Ishikawa (cell line): ENCODE measurements at regions not wholly inside any gene's neighbourhood (a gene's known extent, or its start where the extent isn't known, plus 50 kb on each side); places are given as distances from the start of the nearest gene placed in this dataset.

Source experiments
- CEBPB ChIP-seq: IDR thresholded peaks from 2 replicates; pipeline ENCODE4 v1.6.1; 2012
- CREB1 ChIP-seq: IDR thresholded peaks from 2 replicates; pipeline ENCODE4 v1.6.1; 2012; ENCODE audit warnings: low read depth
- EGR1 ChIP-seq: IDR thresholded peaks from 2 replicates; pipeline ENCODE4 v1.6.1; 2012
- EP300 ChIP-seq: IDR thresholded peaks from 2 replicates; pipeline ENCODE4 v1.6.1; 2012; ENCODE audit warnings: borderline replicate concordance
- FOXM1 ChIP-seq: IDR thresholded peaks from 2 replicates; pipeline ENCODE4 v1.6.1; 2012; ENCODE audit warnings: low read depth, borderline replicate concordance
- NFIC ChIP-seq: IDR thresholded peaks from 2 replicates; pipeline ENCODE4 v1.6.1; 2012
- REST ChIP-seq: IDR thresholded peaks from 2 replicates; pipeline ENCODE4 v1.6.1; 2012; ENCODE audit warnings: low read depth, mild to moderate bottlenecking
- TAF1 ChIP-seq: IDR thresholded peaks from 2 replicates; pipeline ENCODE4 v1.6.1; 2012; ENCODE audit warnings: low read depth, mild to moderate bottlenecking
- YY1 ChIP-seq: IDR thresholded peaks from 2 replicates; pipeline ENCODE4 v1.6.1; 2012; ENCODE audit warnings: low read depth
- TF ChIP-seq, protein P1 (sequence below): IDR thresholded peaks from 2 replicates; pipeline ENCODE4 v1.6.1; 2012
- TF ChIP-seq, protein P2 (sequence below): IDR thresholded peaks from 2 replicates; pipeline ENCODE4 v1.6.1; 2012

DNA sequence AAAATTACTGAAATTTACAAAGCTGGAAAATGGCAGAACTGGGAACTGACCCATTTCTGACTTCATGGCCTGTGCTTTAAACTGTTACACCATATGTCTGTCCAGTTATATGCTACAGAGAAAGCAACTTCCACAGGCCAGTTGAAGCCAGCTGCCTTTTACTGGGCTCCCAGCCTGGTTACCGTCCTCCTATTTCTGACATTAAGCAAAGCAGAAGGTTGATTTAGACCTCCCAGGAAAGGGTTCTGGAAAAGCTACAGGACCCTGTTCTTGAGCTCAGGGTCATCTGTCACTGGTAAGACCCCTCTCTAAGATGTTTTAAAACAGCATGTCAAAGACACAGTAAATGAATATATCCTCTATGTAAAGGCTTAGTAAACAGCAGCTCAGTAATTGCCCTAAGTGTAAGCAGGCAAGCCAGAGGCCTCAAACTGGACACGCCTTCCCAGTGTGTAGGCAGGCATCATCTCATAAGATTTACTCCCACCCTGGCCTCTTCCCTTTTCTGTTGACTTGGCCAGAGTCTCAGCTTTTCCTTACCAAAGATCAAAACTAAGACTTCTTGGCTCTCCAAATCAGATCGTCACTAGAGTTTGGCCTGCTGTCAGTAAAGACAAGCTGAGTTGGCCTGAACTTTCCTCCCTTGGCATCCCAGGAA is 55.4 kb upstream of the RNU6-8 start:
- TF ChIP-seq REST (no peak), EP300 (no peak), YY1 (no peak), TAF1 (no peak), CEBPB (no peak), EGR1 (no peak), CREB1 (no peak), FOXM1 (no peak), NFIC (no peak)
- TF ChIP-seq, protein P1, sequence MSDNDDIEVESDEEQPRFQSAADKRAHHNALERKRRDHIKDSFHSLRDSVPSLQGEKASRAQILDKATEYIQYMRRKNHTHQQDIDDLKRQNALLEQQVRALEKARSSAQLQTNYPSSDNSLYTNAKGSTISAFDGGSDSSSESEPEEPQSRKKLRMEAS, result no peak
- TF ChIP-seq, protein P2, sequence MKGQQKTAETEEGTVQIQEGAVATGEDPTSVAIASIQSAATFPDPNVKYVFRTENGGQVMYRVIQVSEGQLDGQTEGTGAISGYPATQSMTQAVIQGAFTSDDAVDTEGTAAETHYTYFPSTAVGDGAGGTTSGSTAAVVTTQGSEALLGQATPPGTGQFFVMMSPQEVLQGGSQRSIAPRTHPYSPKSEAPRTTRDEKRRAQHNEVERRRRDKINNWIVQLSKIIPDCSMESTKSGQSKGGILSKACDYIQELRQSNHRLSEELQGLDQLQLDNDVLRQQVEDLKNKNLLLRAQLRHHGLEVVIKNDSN, result no peak
